ENCODE measurements at regions not wholly inside any gene's neighbourhood (a gene's known extent, or its start where the extent isn't known, plus 50 kb on each side); places are given as distances from the start of the nearest gene placed in this dataset.

- ATAC-seq: no peak
Observed at GRCh38 chr2:146324951-146325350, 1519.9 kb upstream of the ACVR2A start.

GRCh38 chr2:146323564-146323963 is 1521.3 kb upstream of the ACVR2A start:
- no peak for ATAC-seq

DNA sequence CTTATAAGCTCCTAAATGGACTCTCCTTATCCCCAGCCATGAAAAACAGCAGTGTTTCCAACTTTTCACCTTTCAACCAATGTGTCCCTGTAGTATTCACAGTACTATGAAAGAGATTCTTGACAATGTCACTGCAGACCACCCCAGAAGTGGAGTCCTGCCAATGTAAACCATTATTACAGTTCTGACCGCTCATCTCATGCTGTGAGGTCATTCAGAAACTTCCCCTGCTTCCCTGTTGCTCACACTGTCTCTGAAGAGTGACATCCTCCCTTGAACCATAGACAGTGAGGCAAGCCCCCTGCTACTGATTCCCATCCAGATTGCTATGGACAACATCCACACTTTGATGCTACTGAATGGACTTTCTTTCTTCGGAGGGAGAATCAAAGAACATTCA is 1523.7 kb upstream of the ACVR2A start:
- no peak for ATAC-seq

DNA sequence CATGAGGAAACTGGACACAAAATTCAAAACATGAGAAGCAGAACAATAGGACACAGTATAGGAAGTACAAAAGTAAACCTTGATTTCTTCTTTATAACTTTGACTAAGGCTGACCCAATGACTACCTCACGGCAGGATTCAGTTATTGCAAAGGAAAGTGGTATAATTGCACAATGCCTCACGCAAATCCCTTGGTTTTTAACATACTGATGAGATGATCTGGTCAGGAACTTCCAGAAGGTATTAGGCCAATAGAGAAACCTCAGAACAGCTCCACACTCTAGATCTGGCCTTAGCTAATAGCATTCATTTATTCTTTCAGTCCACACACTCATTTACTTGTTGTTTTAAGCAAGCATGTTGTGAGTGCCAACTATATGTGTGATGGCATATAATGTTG is 1526.9 kb upstream of the ACVR2A start:
- ATAC-seq: no peak

DNA sequence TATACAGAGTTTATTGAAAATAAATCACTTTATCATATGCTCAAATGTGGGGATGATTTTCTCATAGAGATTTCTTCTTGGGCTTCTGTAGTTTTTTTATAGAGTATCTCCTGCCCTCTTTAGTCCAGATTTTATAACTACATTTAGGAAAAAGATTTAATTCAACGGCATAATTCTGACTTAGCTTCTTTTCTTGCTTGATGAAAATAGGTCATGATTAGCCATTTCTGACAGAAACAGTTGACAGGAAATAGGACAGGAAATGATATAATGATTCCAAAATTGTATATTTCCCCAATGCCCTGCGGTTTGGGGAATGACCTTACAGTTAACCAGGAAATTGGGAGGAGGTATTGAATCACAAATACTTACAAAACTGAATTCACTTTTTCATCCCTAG is 1531.9 kb upstream of the ACVR2A start:
- no peak for ATAC-seq

DNA sequence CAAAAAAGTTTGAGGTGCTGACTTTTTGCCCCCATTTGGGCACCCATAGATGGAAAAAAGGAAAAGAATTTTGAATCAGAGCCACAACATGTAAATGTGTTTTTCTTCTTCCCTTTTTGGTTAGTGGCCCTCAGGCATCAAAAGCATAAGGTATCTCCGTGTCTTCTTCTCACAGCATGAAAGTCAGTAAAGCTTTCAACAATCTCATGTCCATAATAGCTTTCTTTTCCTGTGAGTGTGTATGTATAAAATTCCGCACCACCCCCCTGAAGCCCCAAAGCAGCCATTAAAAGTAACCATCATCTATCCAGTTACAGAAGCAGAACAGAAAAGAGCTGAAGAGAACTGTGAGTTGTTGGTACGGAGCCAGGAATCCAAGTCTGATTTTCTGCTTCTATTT is 1539.7 kb upstream of the ACVR2A start:
- no peak for ATAC-seq

- ATAC-seq: no peak
Observed at GRCh38 chr2:146301287-146301686, 1543.5 kb upstream of the ACVR2A start.

- no peak for ATAC-seq
Observed at GRCh38 chr2:146295080-146295670, 1549.7 kb upstream of the ACVR2A start.

GRCh38 chr2:146287281-146287680 is 1557.5 kb upstream of the ACVR2A start:
- ATAC-seq: no peak

DNA sequence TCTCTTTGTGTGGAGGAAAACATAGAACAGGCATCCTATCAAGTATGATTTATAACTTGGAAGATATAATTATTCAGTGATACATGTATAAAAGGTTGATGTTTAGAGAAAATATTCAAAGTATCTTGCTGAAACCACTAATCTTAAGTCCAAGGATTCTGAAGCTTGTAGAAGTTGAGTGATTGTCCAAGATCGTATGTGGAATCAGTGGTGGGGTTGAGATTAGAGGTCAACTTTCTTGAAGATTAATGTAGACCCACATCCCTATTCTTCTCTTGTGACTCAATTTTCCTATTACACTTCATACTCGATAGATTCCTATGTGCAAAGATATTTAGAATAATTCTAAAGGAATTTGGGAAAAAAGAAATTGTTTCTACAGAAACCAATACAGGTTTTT is 1565.9 kb upstream of the ACVR2A start:
- no peak for ATAC-seq

- ATAC-seq: no peak
Observed at GRCh38 chr2:146271131-146271831, 1573.5 kb upstream of the ACVR2A start.

DNA sequence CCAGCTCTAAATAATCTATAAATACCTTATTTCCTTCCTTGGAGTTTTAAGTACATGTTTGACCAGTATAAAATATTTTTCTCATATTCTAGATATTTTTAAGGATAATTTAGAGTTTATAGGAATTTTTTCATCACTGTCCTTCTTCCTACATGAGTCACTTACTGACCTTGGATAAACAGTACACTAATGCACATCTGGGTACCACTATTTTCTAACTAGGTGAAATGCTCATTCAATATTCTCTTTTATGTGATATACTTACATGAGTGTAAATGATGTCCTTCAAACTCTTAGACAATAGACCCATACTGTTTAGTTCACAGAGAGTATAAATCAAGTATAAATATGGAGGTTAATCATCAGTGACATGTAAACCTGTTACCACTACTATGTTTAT is 1574.2 kb upstream of the ACVR2A start:
- no peak for ATAC-seq

DNA sequence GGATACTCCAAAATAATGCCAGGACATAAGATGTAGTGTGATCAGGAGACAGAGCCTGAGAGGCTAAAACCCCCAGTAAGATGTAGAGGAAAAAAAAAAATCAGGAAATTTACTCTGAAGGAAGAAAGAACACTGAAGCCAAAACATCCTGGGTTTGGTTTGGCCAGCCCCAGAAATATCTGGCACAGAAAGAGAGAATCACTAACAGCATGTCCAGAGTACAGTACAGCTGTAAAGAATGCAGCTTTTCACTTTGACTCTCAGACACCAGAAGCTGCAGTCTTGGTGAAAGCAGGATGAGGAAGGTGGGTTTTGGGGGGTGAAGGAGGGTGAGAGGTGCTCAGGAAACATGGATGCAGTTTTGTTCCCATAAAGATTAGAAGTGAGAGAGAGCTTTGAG is 1577.7 kb upstream of the ACVR2A start:
- no peak for ATAC-seq

DNA sequence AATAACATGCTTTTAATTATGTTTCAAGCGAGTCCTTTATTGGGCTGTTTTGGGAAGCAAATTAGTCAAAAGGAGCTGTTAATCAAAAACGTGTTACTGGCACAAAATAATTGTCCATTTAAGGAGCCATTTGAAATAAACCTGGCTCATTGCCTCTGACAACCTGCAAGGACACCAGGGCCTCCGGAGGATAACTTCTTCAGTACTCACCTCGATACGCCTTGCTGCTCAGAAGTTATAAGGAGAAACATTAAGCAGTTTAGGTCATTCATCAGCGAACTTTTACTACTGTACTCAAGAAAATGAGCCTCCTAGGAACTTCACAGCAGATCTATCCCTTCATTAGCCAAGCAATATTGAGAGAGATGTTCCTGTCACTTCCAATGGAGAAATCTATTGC is 1579.2 kb upstream of the ACVR2A start:
- no peak for ATAC-seq

- ATAC-seq: no peak
Observed at GRCh38 chr2:146262606-146263005, 1582.2 kb upstream of the ACVR2A start.

DNA sequence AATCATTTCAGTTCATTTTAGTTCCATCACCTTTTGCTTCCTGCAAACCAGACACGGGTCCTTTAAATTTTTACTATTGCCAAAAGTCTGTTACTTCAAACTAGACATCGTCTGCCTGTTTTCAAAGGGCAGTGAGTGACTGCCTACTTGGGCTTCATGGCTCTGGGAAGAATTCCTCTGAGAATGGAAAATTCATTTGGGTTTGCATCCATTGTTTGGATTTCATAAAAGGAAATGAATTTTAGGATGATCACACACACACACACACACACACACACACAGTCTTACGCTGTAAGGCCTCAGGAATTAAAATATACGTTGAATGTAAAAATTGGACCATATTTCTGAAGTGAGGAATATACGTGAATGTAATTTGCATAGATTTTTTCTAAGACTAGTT is 1584.3 kb upstream of the ACVR2A start:
- ATAC-seq: no peak

DNA sequence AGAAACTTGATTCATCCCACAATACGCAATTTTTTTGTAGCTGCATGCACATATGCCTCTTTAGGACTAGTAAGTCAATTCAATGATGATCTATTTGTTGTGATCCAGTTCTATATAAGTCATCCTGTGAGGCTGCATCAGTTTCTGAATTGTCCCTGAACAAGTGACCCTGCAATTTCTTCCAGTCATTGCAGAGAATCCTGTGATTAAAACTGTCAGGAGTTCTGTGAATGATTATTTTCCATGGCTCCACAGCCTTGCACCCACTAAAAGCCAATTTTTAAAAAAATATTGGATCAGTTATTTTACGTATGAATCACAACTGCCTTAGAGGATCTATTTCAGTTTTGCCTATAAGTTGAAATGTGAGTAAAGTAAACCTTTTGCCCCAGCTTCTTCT is 1585.0 kb upstream of the ACVR2A start:
- ATAC-seq: no peak

DNA sequence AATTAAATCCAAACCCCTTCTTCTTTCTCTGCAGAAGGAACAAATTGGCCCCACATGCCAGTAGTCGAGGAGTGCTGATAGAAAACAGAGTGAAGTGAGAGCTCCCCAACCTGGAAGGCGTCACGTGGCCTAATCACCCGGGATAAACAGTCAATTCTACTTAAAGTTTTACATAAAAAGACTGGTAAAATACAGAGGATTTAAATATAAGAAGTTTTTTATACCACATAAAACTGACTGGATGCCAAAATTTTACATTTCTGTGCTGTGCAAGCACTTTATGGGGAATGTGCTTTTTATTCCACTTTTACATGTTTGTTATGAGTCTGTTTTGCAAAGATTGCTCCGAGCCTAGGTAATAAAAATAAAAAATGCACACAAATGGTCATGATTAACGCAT is 1586.8 kb upstream of the ACVR2A start:
- ATAC-seq: no peak

DNA sequence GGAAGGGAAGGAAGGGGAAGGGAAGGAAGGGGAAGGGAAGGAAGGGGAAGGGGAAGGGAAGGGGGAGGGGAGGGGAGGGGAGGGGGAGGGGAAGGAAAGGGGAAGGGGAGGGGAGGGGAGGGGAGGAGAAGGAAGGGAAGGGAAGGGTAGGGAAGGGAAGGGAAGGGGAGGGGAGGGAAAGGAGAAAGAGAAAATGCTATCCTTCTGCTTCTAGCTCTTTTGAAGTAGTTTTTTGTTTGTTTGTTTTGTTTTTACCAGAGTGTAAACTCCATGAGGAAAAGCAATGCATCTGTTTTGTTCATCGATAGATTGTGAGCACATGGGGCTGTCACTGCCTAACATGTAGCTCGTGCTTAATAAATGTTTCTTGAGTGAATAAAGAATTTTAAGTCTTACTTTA is 1592.7 kb upstream of the ACVR2A start:
- no peak for ATAC-seq

GRCh38 chr2:146251328-146251727 is 1593.5 kb upstream of the ACVR2A start:
- no peak for ATAC-seq

GRCh38 chr2:146246736-146247523 is 1597.9 kb upstream of the ACVR2A start:
- no peak for ATAC-seq

GRCh38 chr2:146246002-146246735 is 1598.7 kb upstream of the ACVR2A start:
- ATAC-seq: no peak

- ATAC-seq: no peak
Observed at GRCh38 chr2:146244830-146245229, 1600.0 kb upstream of the ACVR2A start.
